ENCODE measurements at regions not wholly inside any gene's neighbourhood (a gene's known extent, or its start where the extent isn't known, plus 50 kb on each side); places are given as distances from the start of the nearest gene placed in this dataset.

DNA sequence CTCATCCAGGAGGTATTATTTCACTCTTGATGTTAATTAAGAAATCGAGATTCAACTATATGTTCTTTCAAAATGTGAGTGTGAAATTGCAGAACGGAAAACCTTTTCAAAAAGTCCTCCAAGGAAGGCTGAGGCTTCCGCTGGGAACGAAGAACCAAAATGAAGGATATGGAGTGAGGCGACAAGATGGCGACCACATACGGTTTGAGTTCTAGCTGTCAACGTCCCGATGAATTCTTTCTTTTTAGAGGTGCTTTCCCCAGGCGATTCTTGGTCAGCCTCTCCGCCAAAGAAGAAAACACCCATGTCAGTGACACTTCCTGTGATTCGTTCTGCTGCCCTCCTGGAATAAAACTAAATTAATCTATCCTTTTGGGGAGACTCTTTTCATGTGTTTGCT, 78.3 kb upstream of the ADAMTS16 start:
- no peak for DNase-seq (ENCODE audit: low spot score)

DNA sequence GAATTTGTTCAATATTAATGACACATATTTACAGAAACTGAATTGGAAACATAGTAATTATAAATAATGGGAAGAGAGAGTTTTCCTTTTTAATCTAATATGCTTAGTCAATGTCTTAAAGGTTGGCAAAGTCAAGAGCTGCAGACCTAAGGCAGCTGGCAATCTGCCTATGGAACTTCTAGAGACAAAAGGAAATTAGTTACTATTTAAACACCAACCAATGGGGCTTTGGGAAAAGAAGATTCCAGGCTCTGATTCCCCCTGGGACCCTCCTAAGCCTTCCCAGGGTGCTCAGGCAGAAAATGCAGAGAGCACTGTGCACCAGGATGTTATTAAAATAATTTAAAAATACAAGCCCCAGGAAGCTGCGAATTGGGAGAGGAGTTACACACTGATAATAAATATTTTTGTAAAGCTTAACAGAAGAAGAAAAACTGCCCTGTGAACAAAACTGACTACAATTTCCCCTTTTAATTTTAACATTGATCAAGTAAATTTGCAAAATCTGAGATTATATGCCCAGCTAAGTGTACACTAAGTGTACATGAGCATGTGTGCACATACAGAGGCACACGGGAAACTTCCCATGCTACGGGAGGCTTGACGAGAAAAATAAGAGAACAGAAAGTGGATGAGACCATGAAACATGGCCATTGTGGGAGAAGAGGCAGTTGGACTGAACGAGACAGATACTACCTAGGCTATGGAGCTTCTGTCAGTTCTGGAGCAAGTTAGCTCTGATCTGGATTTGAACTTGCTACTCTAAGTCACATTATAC, 77.4 kb upstream of the ADAMTS16 start:
- DNase-seq (ENCODE audit: low spot score) = peak; percentile 39

- DNase-seq (ENCODE audit: low spot score) = peak; percentile 70
Measured at GRCh38 chr5:5063533-5063953, 76.6 kb upstream of the ADAMTS16 start.

DNA sequence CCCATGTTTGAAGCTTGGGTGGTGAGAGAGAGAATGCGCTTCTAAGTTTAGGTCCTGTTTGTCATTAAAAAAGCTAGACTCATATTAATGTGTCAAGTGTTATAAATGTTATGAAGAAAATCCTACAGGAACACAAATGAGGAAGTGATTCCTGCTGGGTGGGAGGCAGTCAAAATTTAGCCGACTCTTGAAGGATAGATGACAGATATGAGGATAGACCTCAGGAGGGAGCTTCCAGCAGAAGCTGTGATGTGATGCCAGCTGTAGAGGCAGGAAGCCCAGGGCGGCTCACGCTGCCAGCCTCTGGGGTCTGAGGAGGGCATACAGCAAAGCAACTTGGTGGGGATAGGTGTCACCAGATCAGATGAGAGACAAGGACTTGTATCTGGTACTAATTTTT, 74.7 kb upstream of the ADAMTS16 start:
- DNase-seq (ENCODE audit: low spot score) = no peak

GRCh38 chr5:5066276-5067186, 73.6 kb upstream of the ADAMTS16 start:
- peak; percentile 65 for DNase-seq (ENCODE audit: low spot score)

DNA sequence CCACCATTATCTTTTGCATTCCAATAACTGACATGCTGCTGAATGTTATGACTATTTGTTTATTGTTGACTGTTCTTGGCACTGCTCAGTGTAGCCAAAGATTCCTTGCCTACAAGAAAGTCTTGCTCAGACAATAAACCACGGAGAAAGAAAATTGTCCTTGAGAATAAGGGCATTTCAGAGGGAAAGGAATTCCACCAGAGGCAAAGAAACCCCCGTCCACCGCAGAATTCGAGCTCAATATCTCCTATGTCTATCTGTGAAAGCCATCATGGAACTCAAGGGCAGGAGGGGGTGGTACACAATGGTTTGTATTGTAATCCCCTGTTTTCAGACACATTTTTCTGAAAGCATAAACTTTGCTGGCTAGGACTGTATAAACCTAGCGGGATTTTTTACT, 70.3 kb upstream of the ADAMTS16 start:
- DNase-seq (ENCODE audit: low spot score) = no peak

GRCh38 chr5:5071554-5071953, 68.6 kb upstream of the ADAMTS16 start:
- DNase-seq (ENCODE audit: low spot score) = no peak

GRCh38 chr5:5077236-5077635, 62.9 kb upstream of the ADAMTS16 start:
- DNase-seq (ENCODE audit: low spot score) = no peak

DNA sequence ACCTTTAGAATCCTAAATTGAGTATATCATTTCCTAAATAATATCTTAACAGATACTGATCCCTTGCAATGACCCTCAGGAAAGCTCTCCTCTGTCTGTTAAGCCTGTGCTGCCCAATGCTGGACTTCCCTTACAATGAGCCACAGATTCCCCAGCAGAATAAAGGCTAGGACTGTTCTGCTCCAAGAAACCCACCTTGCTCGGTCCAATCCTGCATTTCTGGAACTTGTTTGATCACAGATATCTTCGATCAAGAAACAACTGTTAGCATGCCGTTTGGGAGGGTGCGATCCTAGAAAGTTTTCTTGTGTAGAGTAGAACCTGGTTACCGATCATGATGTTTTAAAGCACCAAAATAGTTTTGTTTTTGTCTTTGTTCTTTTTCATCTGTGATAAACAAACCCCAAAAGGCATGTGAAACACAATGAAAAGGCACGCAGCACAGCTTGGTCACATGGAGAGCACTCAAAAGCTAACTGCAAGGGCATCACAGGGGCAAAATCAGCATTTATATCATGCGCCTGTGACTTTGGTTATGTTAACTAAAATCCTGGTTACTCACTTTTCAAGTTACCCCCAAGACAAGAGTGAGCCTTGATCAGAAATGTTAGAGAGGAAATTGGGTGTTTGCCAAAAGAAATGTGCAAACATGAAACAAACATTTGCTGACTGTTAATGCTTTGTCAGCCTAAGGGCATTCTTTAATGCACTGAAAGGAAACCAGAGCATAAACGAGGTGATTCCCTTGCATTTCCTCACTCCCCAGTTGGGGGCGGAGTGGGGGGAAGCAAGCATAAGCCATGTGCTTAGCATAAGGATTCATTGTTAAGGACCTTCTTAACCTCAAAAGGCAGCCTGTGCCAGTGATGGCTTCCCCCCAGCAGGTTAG, 61.9 kb upstream of the ADAMTS16 start:
- DNase-seq (ENCODE audit: low spot score) = peak; percentile 37

DNA sequence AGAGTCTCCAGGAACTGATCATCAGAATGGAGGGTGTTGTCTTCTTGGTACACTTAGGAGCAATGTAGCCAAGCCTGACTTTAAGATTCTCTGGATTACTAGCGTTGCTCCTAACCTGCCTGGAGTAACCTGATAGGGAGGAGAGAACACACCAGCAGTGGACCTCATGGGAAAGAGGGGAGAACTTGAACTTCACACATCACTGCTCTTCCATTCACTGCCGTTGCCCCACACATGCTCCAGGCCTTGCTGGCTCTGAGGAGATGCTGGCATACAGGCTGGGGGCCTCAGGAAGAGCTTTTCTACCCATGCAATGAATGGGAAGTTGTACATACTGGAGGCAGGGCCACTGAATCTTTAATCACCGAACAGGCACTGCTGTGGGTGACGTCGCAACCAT, 60.3 kb upstream of the ADAMTS16 start:
- peak; percentile 30 for DNase-seq (ENCODE audit: low spot score)

GRCh38 chr5:5080790-5081189, 59.3 kb upstream of the ADAMTS16 start:
- peak; percentile 78 for DNase-seq (ENCODE audit: low spot score)

DNA sequence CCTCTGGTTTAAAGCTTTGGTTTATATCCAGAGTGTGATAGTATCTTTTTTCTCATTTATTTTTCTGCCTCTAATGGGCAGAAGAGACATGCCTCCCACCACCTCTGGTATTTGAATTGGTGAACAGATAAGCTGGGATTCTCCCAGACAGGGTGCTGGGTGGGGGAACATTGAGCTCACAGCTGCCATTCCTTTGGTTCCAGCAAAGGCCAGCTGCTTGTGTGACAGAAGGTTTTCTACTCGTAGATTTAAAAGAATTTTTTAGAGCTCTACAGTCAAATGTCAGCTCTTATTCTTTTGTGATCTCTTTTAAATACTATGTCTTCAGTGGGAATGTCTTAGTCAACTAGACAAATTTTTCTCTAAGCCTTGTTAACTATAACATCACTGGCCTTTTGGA, 54.7 kb upstream of the ADAMTS16 start:
- DNase-seq (ENCODE audit: low spot score) = no peak

- DNase-seq (ENCODE audit: low spot score) = peak; percentile 80
Measured at GRCh38 chr5:5089895-5090649, 50.1 kb upstream of the ADAMTS16 start.

Data from kidney tubule cell (primary cell).